ENCODE measurements at regions not wholly inside any gene's neighbourhood (a gene's known extent, or its start where the extent isn't known, plus 50 kb on each side); places are given as distances from the start of the nearest gene placed in this dataset.

GRCh38 chr15:101558221-101558941 is 68.9 kb upstream of the PCSK6 start (continued):
- TF ChIP-seq, protein P1, sequence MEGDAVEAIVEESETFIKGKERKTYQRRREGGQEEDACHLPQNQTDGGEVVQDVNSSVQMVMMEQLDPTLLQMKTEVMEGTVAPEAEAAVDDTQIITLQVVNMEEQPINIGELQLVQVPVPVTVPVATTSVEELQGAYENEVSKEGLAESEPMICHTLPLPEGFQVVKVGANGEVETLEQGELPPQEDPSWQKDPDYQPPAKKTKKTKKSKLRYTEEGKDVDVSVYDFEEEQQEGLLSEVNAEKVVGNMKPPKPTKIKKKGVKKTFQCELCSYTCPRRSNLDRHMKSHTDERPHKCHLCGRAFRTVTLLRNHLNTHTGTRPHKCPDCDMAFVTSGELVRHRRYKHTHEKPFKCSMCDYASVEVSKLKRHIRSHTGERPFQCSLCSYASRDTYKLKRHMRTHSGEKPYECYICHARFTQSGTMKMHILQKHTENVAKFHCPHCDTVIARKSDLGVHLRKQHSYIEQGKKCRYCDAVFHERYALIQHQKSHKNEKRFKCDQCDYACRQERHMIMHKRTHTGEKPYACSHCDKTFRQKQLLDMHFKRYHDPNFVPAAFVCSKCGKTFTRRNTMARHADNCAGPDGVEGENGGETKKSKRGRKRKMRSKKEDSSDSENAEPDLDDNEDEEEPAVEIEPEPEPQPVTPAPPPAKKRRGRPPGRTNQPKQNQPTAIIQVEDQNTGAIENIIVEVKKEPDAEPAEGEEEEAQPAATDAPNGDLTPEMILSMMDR (CRISPR knock-in tag; IDR thresholded peaks at IDR 0.05), result no peak
- no peak for TF ChIP-seq ZNF337 (CRISPR knock-in tag; IDR thresholded peaks at IDR 0.05; ENCODE audit: borderline replicate concordance, low read depth)
- TF ChIP-seq ATF7-NPFF (CRISPR knock-in tag; IDR thresholded peaks at IDR 0.05; ENCODE audit: low read depth), result no peak
- no peak for TF ChIP-seq ZNF841 (CRISPR knock-in tag; IDR thresholded peaks at IDR 0.05; ENCODE audit: borderline replicate concordance)
- TF ChIP-seq ZNF781 (CRISPR knock-in tag; IDR thresholded peaks at IDR 0.05; ENCODE audit: borderline replicate concordance, not compliant biosample characterization), result no peak
- TF ChIP-seq YY1 (IDR thresholded peaks at IDR 0.05; ENCODE audit: insufficient read depth, insufficient replicate concordance, low read depth, low read length), result peak; percentile 79
- TF ChIP-seq HDAC6 (IDR thresholded peaks at IDR 0.05; ENCODE audit: low read depth, low read length), result no peak
- TF ChIP-seq MLLT10 (CRISPR knock-in tag; IDR thresholded peaks at IDR 0.05), result no peak
- no peak for TF ChIP-seq ZNF225 (CRISPR knock-in tag; IDR thresholded peaks at IDR 0.05)
- no peak for TF ChIP-seq TCF12 (IDR thresholded peaks at IDR 0.05)
- TF ChIP-seq TCF12 (CRISPR knock-in tag; IDR thresholded peaks at IDR 0.05), result no peak
- no peak for TF ChIP-seq SP1 (IDR thresholded peaks at IDR 0.05)
- no peak for TF ChIP-seq SP1 (CRISPR knock-in tag; IDR thresholded peaks at IDR 0.05)
- no peak for TF ChIP-seq HOXA7 (CRISPR knock-in tag; IDR thresholded peaks at IDR 0.05)
- TF ChIP-seq GFI1 (CRISPR knock-in tag; IDR thresholded peaks at IDR 0.05; ENCODE audit: borderline replicate concordance), result no peak
- TF ChIP-seq SMAD3 (CRISPR knock-in tag; IDR thresholded peaks at IDR 0.05), result no peak
- no peak for TF ChIP-seq KAT8 (CRISPR knock-in tag; IDR thresholded peaks at IDR 0.05)
- no peak for TF ChIP-seq FUBP1 (CRISPR knock-in tag; IDR thresholded peaks at IDR 0.05; ENCODE audit: borderline replicate concordance)
- TF ChIP-seq, protein P2, sequence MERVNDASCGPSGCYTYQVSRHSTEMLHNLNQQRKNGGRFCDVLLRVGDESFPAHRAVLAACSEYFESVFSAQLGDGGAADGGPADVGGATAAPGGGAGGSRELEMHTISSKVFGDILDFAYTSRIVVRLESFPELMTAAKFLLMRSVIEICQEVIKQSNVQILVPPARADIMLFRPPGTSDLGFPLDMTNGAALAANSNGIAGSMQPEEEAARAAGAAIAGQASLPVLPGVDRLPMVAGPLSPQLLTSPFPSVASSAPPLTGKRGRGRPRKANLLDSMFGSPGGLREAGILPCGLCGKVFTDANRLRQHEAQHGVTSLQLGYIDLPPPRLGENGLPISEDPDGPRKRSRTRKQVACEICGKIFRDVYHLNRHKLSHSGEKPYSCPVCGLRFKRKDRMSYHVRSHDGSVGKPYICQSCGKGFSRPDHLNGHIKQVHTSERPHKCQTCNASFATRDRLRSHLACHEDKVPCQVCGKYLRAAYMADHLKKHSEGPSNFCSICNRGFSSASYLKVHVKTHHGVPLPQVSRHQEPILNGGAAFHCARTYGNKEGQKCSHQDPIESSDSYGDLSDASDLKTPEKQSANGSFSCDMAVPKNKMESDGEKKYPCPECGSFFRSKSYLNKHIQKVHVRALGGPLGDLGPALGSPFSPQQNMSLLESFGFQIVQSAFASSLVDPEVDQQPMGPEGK (CRISPR knock-in tag; IDR thresholded peaks at IDR 0.05), result no peak
- no peak for TF ChIP-seq MAFG (CRISPR knock-in tag; IDR thresholded peaks at IDR 0.05)
- no peak for TF ChIP-seq ZNF549 (CRISPR knock-in tag; IDR thresholded peaks at IDR 0.05)
- no peak for TF ChIP-seq ZNF777 (CRISPR knock-in tag; IDR thresholded peaks at IDR 0.05)
- TF ChIP-seq SIN3B (IDR thresholded peaks at IDR 0.05; ENCODE audit: low read length), result no peak
- no peak for TF ChIP-seq ZNF547 (CRISPR knock-in tag; IDR thresholded peaks at IDR 0.05)
- no peak for TF ChIP-seq ZNF558 (CRISPR knock-in tag; IDR thresholded peaks at IDR 0.05; ENCODE audit: borderline replicate concordance)
- TF ChIP-seq NFYB (CRISPR knock-in tag; IDR thresholded peaks at IDR 0.05), result no peak
- TF ChIP-seq ZNF251 (CRISPR knock-in tag; IDR thresholded peaks at IDR 0.05), result no peak
- TF ChIP-seq ZNF468 (CRISPR knock-in tag; IDR thresholded peaks at IDR 0.05), result no peak
- no peak for TF ChIP-seq HCFC1 (IDR thresholded peaks at IDR 0.05; ENCODE audit: low read depth, low read length)
